ENCODE measurements at regions not wholly inside any gene's neighbourhood (a gene's known extent, or its start where the extent isn't known, plus 50 kb on each side); places are given as distances from the start of the nearest gene placed in this dataset.

- Histone ChIP-seq H3K36me3 (no peaks in the 10 kb centered on the region), H3K9me3 (no peaks in the 10 kb centered on the region), H3K27me3 (no peaks in the 10 kb centered on the region), H3K4me1 (no peaks in the 10 kb centered on the region), H3K4me3 (ENCODE audit: low read depth, low read length) (no peak overlapping the region)
- no peak for TF ChIP-seq CTCF (IDR thresholded peaks at IDR 0.05; ENCODE audit: low read depth, low read length)
- no peak for DNase-seq
Measured at GRCh38 chr2:125373293-125373692, 1282.7 kb upstream of the GYPC start.

- Histone ChIP-seq H3K4me1 (no peaks in the 10 kb centered on the region), H3K9me3 (no peaks in the 10 kb centered on the region), H3K27me3 (no peaks in the 10 kb centered on the region), H3K4me3 (ENCODE audit: low read depth, low read length) (no peak overlapping the region), H3K36me3 (no peaks in the 10 kb centered on the region)
- DNase-seq: no peak
- no peak for TF ChIP-seq CTCF (IDR thresholded peaks at IDR 0.05; ENCODE audit: low read depth, low read length)
Measured at GRCh38 chr2:125386074-125386473, 1269.9 kb upstream of the GYPC start.

GRCh38 chr2:125397535-125398251, 1258.3 kb upstream of the GYPC start:
- no peaks in the 10 kb centered on the region for H3K4me1 ChIP-seq
- no peak for DNase-seq
- H3K36me3 ChIP-seq: no peaks in the 10 kb centered on the region
- no peak overlapping the region for H3K4me3 ChIP-seq (ENCODE audit: low read depth, low read length)
- no peaks in the 10 kb centered on the region for H3K9me3 ChIP-seq
- no peak for TF ChIP-seq CTCF (IDR thresholded peaks at IDR 0.05; ENCODE audit: low read depth, low read length)
- no peaks in the 10 kb centered on the region for H3K27me3 ChIP-seq

GRCh38 chr2:125398738-125399524, 1257.0 kb upstream of the GYPC start:
- Histone ChIP-seq H3K36me3 (no peaks in the 10 kb centered on the region), H3K27me3 (no peaks in the 10 kb centered on the region), H3K4me3 (ENCODE audit: low read depth, low read length) (no peak overlapping the region), H3K4me1 (no peaks in the 10 kb centered on the region), H3K9me3 (no peaks in the 10 kb centered on the region)
- TF ChIP-seq CTCF (IDR thresholded peaks at IDR 0.05; ENCODE audit: low read depth, low read length): no peak
- DNase-seq: no peak

GRCh38 chr2:125405816-125406215, 1250.1 kb upstream of the GYPC start:
- Histone ChIP-seq H3K27me3 (no peaks in the 10 kb centered on the region), H3K4me3 (ENCODE audit: low read depth, low read length) (no peak overlapping the region), H3K4me1 (no peaks in the 10 kb centered on the region), H3K9me3 (no peaks in the 10 kb centered on the region), H3K36me3 (no peaks in the 10 kb centered on the region)
- DNase-seq: no peak
- no peak for TF ChIP-seq CTCF (IDR thresholded peaks at IDR 0.05; ENCODE audit: low read depth, low read length)
